ENCODE measurements at regions not wholly inside any gene's neighbourhood (a gene's known extent, or its start where the extent isn't known, plus 50 kb on each side); places are given as distances from the start of the nearest gene placed in this dataset.

- TF ChIP-seq, protein P1, sequence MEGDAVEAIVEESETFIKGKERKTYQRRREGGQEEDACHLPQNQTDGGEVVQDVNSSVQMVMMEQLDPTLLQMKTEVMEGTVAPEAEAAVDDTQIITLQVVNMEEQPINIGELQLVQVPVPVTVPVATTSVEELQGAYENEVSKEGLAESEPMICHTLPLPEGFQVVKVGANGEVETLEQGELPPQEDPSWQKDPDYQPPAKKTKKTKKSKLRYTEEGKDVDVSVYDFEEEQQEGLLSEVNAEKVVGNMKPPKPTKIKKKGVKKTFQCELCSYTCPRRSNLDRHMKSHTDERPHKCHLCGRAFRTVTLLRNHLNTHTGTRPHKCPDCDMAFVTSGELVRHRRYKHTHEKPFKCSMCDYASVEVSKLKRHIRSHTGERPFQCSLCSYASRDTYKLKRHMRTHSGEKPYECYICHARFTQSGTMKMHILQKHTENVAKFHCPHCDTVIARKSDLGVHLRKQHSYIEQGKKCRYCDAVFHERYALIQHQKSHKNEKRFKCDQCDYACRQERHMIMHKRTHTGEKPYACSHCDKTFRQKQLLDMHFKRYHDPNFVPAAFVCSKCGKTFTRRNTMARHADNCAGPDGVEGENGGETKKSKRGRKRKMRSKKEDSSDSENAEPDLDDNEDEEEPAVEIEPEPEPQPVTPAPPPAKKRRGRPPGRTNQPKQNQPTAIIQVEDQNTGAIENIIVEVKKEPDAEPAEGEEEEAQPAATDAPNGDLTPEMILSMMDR (IDR thresholded peaks at IDR 0.05 in 4 of 5, conservative IDR thresholded peaks at IDR 0.05 in 1 of 5): no peak
- no peak for TF ChIP-seq POLR2A (IDR thresholded peaks at IDR 0.05)
Measured at GRCh38 chr3:154766765-154767503, 313.2 kb upstream of the MME start.
